WTC11 (cell line): ENCODE measurements at regions not wholly inside any gene's neighbourhood (a gene's known extent, or its start where the extent isn't known, plus 50 kb on each side); places are given as distances from the start of the nearest gene placed in this dataset.

Source experiments
- CREB1 ChIP-seq: sonication (generic); formaldehyde crosslinking; IDR thresholded peaks from 2 replicates; pipeline ENCODE4 v1.8.0; 2023; ENCODE audit warnings: mild to moderate bottlenecking, missing genetic modification reagents
- ETV6 ChIP-seq: sonication (generic); formaldehyde crosslinking; IDR thresholded peaks from 2 replicates; pipeline ENCODE4 v1.8.1; 2022; ENCODE audit warnings: mild to moderate bottlenecking, missing genetic modification reagents
- FOXK1 ChIP-seq: sonication (generic); formaldehyde crosslinking; IDR thresholded peaks from 2 replicates; pipeline ENCODE4 v1.8.0; 2022; ENCODE audit warnings: mild to moderate bottlenecking, moderate library complexity, missing genetic modification reagents
- NR2C2 ChIP-seq: sonication (generic); formaldehyde crosslinking; IDR thresholded peaks from 2 replicates; pipeline ENCODE4 v1.8.0; 2022; ENCODE audit warnings: mild to moderate bottlenecking, missing genetic modification reagents
- SMAD3 ChIP-seq: sonication (generic); formaldehyde crosslinking; IDR thresholded peaks from 2 replicates; pipeline ENCODE4 v1.8.0; 2022; ENCODE audit warnings: missing genetic modification reagents, mild to moderate bottlenecking, borderline replicate concordance
- SP1 ChIP-seq: sonication (generic); formaldehyde crosslinking; conservative IDR thresholded peaks from 2 replicates; pipeline ENCODE4 v1.8.1; 2022; ENCODE audit warnings: missing genetic modification reagents
- TCF7 ChIP-seq: sonication (generic); formaldehyde crosslinking; IDR thresholded peaks from 2 replicates; pipeline ENCODE4 v1.8.0; 2022; ENCODE audit warnings: mild to moderate bottlenecking, low read depth, missing genetic modification reagents, moderate library complexity
- ZNF121 ChIP-seq: sonication (generic); formaldehyde crosslinking; IDR thresholded peaks from 2 replicates; pipeline ENCODE4 v1.8.0; 2023; ENCODE audit warnings: missing genetic modification reagents
- TF ChIP-seq, protein P1 (sequence below): fragments of 200-600 bp; IDR thresholded peaks from 2 replicates; pipeline ENCODE4 v1.8.0; 2022; ENCODE audit warnings: antibody characterized with exemption
- TF ChIP-seq, protein P2 (sequence below): sonication (generic); formaldehyde crosslinking; IDR thresholded peaks from 2 replicates; pipeline ENCODE4 v1.8.1; 2023; ENCODE audit warnings: mild to moderate bottlenecking, missing genetic modification reagents
- TF ChIP-seq, protein P3 (sequence below): sonication (generic); formaldehyde crosslinking; conservative IDR thresholded peaks from 2 replicates; pipeline ENCODE4 v1.8.1; 2022; ENCODE audit warnings: mild to moderate bottlenecking, missing genetic modification reagents
- TF ChIP-seq, protein P4 (sequence below): sonication (generic); formaldehyde crosslinking; IDR thresholded peaks from 2 replicates; pipeline ENCODE4 v1.8.1; 2023; ENCODE audit warnings: mild to moderate bottlenecking, moderate library complexity, missing genetic modification reagents
- TF ChIP-seq, protein P5 (sequence below): sonication (generic); formaldehyde crosslinking; IDR thresholded peaks from 2 replicates; pipeline ENCODE4 v1.8.1; 2022; ENCODE audit warnings: low read depth, mild to moderate bottlenecking, moderate library complexity, missing genetic modification reagents, borderline replicate concordance
- TF ChIP-seq, protein P6 (sequence below): sonication (generic); formaldehyde crosslinking; IDR thresholded peaks from 2 replicates; pipeline ENCODE4 v1.8.0; 2022; ENCODE audit warnings: mild to moderate bottlenecking, missing genetic modification reagents

DNA sequence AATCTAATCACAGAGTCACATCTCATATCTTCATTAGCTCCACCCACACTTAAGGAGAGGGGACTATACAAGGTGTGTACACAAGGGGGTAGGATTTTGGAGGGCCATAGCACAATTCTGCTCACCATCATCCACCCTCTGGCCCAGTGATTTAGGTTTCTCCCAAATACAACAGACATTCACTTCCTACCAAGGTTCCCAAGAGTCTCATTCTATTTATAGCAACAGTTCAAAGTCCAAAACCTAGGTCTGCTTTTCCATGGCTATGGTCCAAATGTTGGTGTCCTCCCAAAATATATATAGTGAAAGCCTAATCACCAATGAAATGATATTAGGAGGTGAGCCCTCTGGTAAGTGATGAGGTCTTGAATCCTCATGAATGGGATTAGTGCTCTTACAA, 353.2 kb upstream of the PLD5 start:
- TF ChIP-seq SMAD3 (CRISPR knock-in tag) (no peak), ZNF121 (CRISPR knock-in tag) (no peak), ETV6 (CRISPR knock-in tag) (no peak), FOXK1 (no peak), NR2C2 (CRISPR knock-in tag) (no peak), CREB1 (no peak), TCF7 (CRISPR knock-in tag) (no peak), SP1 (CRISPR knock-in tag) (no peak)
- TF ChIP-seq, protein P1, sequence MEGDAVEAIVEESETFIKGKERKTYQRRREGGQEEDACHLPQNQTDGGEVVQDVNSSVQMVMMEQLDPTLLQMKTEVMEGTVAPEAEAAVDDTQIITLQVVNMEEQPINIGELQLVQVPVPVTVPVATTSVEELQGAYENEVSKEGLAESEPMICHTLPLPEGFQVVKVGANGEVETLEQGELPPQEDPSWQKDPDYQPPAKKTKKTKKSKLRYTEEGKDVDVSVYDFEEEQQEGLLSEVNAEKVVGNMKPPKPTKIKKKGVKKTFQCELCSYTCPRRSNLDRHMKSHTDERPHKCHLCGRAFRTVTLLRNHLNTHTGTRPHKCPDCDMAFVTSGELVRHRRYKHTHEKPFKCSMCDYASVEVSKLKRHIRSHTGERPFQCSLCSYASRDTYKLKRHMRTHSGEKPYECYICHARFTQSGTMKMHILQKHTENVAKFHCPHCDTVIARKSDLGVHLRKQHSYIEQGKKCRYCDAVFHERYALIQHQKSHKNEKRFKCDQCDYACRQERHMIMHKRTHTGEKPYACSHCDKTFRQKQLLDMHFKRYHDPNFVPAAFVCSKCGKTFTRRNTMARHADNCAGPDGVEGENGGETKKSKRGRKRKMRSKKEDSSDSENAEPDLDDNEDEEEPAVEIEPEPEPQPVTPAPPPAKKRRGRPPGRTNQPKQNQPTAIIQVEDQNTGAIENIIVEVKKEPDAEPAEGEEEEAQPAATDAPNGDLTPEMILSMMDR = no peak
- TF ChIP-seq, protein P2, sequence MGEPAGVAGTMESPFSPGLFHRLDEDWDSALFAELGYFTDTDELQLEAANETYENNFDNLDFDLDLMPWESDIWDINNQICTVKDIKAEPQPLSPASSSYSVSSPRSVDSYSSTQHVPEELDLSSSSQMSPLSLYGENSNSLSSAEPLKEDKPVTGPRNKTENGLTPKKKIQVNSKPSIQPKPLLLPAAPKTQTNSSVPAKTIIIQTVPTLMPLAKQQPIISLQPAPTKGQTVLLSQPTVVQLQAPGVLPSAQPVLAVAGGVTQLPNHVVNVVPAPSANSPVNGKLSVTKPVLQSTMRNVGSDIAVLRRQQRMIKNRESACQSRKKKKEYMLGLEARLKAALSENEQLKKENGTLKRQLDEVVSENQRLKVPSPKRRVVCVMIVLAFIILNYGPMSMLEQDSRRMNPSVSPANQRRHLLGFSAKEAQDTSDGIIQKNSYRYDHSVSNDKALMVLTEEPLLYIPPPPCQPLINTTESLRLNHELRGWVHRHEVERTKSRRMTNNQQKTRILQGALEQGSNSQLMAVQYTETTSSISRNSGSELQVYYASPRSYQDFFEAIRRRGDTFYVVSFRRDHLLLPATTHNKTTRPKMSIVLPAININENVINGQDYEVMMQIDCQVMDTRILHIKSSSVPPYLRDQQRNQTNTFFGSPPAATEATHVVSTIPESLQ (CRISPR knock-in tag) = no peak
- TF ChIP-seq, protein P3, sequence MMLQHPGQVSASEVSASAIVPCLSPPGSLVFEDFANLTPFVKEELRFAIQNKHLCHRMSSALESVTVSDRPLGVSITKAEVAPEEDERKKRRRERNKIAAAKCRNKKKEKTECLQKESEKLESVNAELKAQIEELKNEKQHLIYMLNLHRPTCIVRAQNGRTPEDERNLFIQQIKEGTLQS (CRISPR knock-in tag) = no peak
- TF ChIP-seq, protein P4, sequence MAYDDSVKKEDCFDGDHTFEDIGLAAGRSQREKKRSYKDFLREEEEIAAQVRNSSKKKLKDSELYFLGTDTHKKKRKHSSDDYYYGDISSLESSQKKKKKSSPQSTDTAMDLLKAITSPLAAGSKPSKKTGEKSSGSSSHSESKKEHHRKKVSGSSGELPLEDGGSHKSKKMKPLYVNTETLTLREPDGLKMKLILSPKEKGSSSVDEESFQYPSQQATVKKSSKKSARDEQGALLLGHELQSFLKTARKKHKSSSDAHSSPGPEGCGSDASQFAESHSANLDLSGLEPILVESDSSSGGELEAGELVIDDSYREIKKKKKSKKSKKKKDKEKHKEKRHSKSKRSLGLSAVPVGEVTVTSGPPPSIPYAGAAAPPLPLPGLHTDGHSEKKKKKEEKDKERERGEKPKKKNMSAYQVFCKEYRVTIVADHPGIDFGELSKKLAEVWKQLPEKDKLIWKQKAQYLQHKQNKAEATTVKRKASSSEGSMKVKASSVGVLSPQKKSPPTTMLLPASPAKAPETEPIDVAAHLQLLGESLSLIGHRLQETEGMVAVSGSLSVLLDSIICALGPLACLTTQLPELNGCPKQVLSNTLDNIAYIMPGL (CRISPR knock-in tag) = no peak
- TF ChIP-seq, protein P5, sequence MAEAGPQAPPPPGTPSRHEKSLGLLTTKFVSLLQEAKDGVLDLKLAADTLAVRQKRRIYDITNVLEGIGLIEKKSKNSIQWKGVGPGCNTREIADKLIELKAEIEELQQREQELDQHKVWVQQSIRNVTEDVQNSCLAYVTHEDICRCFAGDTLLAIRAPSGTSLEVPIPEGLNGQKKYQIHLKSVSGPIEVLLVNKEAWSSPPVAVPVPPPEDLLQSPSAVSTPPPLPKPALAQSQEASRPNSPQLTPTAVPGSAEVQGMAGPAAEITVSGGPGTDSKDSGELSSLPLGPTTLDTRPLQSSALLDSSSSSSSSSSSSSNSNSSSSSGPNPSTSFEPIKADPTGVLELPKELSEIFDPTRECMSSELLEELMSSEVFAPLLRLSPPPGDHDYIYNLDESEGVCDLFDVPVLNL (CRISPR knock-in tag) = no peak
- TF ChIP-seq, protein P6, sequence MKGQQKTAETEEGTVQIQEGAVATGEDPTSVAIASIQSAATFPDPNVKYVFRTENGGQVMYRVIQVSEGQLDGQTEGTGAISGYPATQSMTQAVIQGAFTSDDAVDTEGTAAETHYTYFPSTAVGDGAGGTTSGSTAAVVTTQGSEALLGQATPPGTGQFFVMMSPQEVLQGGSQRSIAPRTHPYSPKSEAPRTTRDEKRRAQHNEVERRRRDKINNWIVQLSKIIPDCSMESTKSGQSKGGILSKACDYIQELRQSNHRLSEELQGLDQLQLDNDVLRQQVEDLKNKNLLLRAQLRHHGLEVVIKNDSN (CRISPR knock-in tag) = no peak
